Sigmoid colon (tissue), 6 donors: ENCODE measurements at regions not wholly inside any gene's neighbourhood (a gene's known extent, or its start where the extent isn't known, plus 50 kb on each side); places are given as distances from the start of the nearest gene placed in this dataset.
"Not testable (repeated sequence)": the region's sequence is repeated elsewhere in the genome, so short reads cannot be mapped to it uniquely, and the experiment has no call there.

Experiments
- DNase-seq: peaks from one replicate; pipeline ENCODE4 v3.0.0-alpha.2; 2019
- H3K27ac ChIP-seq, 4 donors: fragments of 200-600 bp; sonication (generic); one replicate each; pipeline ENCODE4 v1.5.1; 2016 to 2019; ENCODE audit warnings: mild to moderate bottlenecking in 1 of 4
- H3K27me3 ChIP-seq, 3 donors: fragments of 200-600 bp; sonication (generic); one replicate each; pipeline ENCODE4 v1.5.1; 2019; ENCODE audit warnings: mild to moderate bottlenecking in 1 of 3
- H3K36me3 ChIP-seq, 4 donors: fragments of 200-600 bp; sonication (generic); one replicate each; pipeline ENCODE4 v1.5.1; 2016 to 2019
- H3K4me1 ChIP-seq, 4 donors: fragments of 200-600 bp; sonication (generic); one replicate each; pipeline ENCODE4 v1.5.1; 2017 to 2019
- H3K4me3 ChIP-seq, 4 donors: fragments of 200-600 bp; sonication (generic); one replicate each; pipeline ENCODE4 v1.5.1; 2017 to 2019; ENCODE audit warnings: mild to moderate bottlenecking in 2 of 4, moderate library complexity in 1 of 4
- H3K9me3 ChIP-seq, 4 donors: fragments of 200-600 bp in 3 of 4; sonication (generic) in 3 of 4; one replicate each; pipeline versions ENCODE4 v1.5.1 to v1.6.1; 2013 to 2019
- CTCF ChIP-seq, 4 experiments: fragments of 450-650 bp in 3 of 4; fragments of 200-600 bp in 1 of 4; IDR thresholded peaks; one replicate each; pipeline ENCODE4 v1.5.1; 2016 to 2019; ENCODE audit warnings: antibody characterized with exemption in 4 of 4, mild to moderate bottlenecking in 3 of 4, moderate library complexity in 2 of 4
- EP300 ChIP-seq, 4 donors: sonication (generic); formaldehyde crosslinking; IDR thresholded peaks; one replicate each; pipeline ENCODE4 v1.6.1; 2017; ENCODE audit warnings: antibody characterized with exemption in 4 of 4
- POLR2A ChIP-seq, 2 donors: fragments of 450-650 bp; IDR thresholded peaks; one replicate each; pipeline ENCODE4 v1.6.1; 2016; ENCODE audit warnings: antibody characterized with exemption in 2 of 2, mild to moderate bottlenecking in 2 of 2, moderate library complexity in 2 of 2
- POLR2AphosphoS5 ChIP-seq, 4 donors: sonication (generic); formaldehyde crosslinking; IDR thresholded peaks; one replicate each; pipeline ENCODE4 v1.6.1; 2017; ENCODE audit warnings: antibody characterized with exemption in 4 of 4
- WGBS, 2 donors: extraction: QIAGEN DNeasy Blood & Tissue Kit; methylation state at CpG; one replicate each; pipeline ENCODE4 v1.1.7; 2013; 5-methylcytosine and 5-hydroxymethylcytosine counted together
- intact Hi-C: fragments of 100-400 bp; cut with DNase I; formaldehyde crosslinking; loops from one replicate; pipeline ENCODE4 v1.15.1; 2023
- donor health status: healthy with polysubstance abuse.
- donor health status: healthy.

- 46 to 63% methylated on average over 4 of the region's 4 CpGs for WGBS, 2 donors
- intact Hi-C loops, result no loop called here
- H3K9me3 ChIP-seq, result no peaks in the 10 kb centered on the region
Measured at GRCh38 chr11:67780056-67780455, 105.6 kb upstream of the ALDH3B2 start.

GRCh38 chr11:67779189-67779875 is 104.9 kb upstream of the ALDH3B2 start:
- H3K4me3 ChIP-seq, H3K36me3 ChIP-seq, H3K27me3 ChIP-seq, H3K4me1 ChIP-seq, DNase-seq, H3K9me3 ChIP-seq, H3K27ac ChIP-seq, intact Hi-C loops: not testable (repeated sequence)
- 66 to 67% methylated on average over 7 of the region's 7 CpGs for WGBS, 2 donors

More at GRCh38 chr11:67780056-67780455, 105.6 kb upstream of the ALDH3B2 start:
- DNase-seq, result no peak
- Histone ChIP-seq H3K27me3 (no peaks in the 10 kb centered on the region), H3K36me3 (no peaks in the 10 kb centered on the region), H3K27ac (no peak overlapping the region), H3K4me1 (no peaks in the 10 kb centered on the region), H3K4me3 (no peak overlapping the region)
- TF ChIP-seq POLR2AphosphoS5 (IDR thresholded peaks at IDR 0.05) (no peak), EP300 (IDR thresholded peaks at IDR 0.05) (no peak), POLR2A (IDR thresholded peaks at IDR 0.05) (no peak), CTCF (IDR thresholded peaks at IDR 0.05) (no peak)

GRCh38 chr11:67776852-67777520 is 102.6 kb upstream of the ALDH3B2 start:
- WGBS, 2 donors, result 55% methylated on average over 4 of the region's 4 CpGs
- Histone ChIP-seq H3K4me1 (no peaks in the 10 kb centered on the region), H3K9me3 (no peaks in the 10 kb centered on the region), H3K27ac (no peak overlapping the region), H3K27me3 (no peaks in the 10 kb centered on the region), H3K36me3 (no peaks in the 10 kb centered on the region), H3K4me3 (no peak overlapping the region)
- no peak for TF ChIP-seq POLR2AphosphoS5 (IDR thresholded peaks at IDR 0.05)
- no peak for TF ChIP-seq POLR2A (IDR thresholded peaks at IDR 0.05)
- TF ChIP-seq CTCF (IDR thresholded peaks at IDR 0.05), result no peak
- TF ChIP-seq EP300 (IDR thresholded peaks at IDR 0.05), result no peak
- no peak for DNase-seq
- intact Hi-C loops, result no loop called here

- WGBS, 2 donors, result 53 to 76% methylated on average over 8 of the region's 8 CpGs
- H3K27ac ChIP-seq, H3K9me3 ChIP-seq, H3K4me3 ChIP-seq, H3K36me3 ChIP-seq, DNase-seq, H3K4me1 ChIP-seq, intact Hi-C loops, H3K27me3 ChIP-seq: not testable (repeated sequence)
Measured at GRCh38 chr11:67774175-67774574, 99.8 kb upstream of the ALDH3B2 start.

- H3K27me3 ChIP-seq, H3K36me3 ChIP-seq, DNase-seq, H3K27ac ChIP-seq, H3K4me3 ChIP-seq, H3K4me1 ChIP-seq, intact Hi-C loops, H3K9me3 ChIP-seq: not testable (repeated sequence)
- WGBS, 2 donors, result 91 to 92% methylated on average over 11 of the region's 11 CpGs
Measured at GRCh38 chr11:67768001-67768730, 93.7 kb upstream of the ALDH3B2 start.

- 64 to 86% methylated on average over 7 of the region's 7 CpGs for WGBS, 2 donors
- H3K27ac ChIP-seq, DNase-seq, H3K27me3 ChIP-seq, intact Hi-C loops, H3K9me3 ChIP-seq, H3K4me1 ChIP-seq, H3K36me3 ChIP-seq, H3K4me3 ChIP-seq: not testable (repeated sequence)
Measured at GRCh38 chr11:67761211-67761610, 86.8 kb upstream of the ALDH3B2 start.

GRCh38 chr11:67759321-67759720 is 84.9 kb upstream of the ALDH3B2 start:
- H3K27me3 ChIP-seq, DNase-seq, H3K36me3 ChIP-seq, H3K27ac ChIP-seq, H3K4me3 ChIP-seq, intact Hi-C loops, H3K9me3 ChIP-seq, H3K4me1 ChIP-seq: not testable (repeated sequence)
- 67 to 79% methylated on average over 3 of the region's 3 CpGs for WGBS, 2 donors

GRCh38 chr11:67758467-67758866 is 84.0 kb upstream of the ALDH3B2 start:
- H3K36me3 ChIP-seq, H3K4me1 ChIP-seq, H3K27ac ChIP-seq, H3K9me3 ChIP-seq, H3K4me3 ChIP-seq, intact Hi-C loops, H3K27me3 ChIP-seq, DNase-seq: not testable (repeated sequence)
- 69 to 84% methylated on average over 6 of the region's 6 CpGs for WGBS, 2 donors

GRCh38 chr11:67758009-67758408 is 83.6 kb upstream of the ALDH3B2 start:
- H3K9me3 ChIP-seq, H3K27ac ChIP-seq, DNase-seq, H3K27me3 ChIP-seq, intact Hi-C loops, H3K4me3 ChIP-seq, H3K36me3 ChIP-seq: not testable (repeated sequence)
- peaks cover 0 to 10% (median 5%) of the 10 kb centered on the region in 4 donors for H3K4me1 ChIP-seq
- 18 to 52% methylated on average over 5 of the region's 5 CpGs for WGBS, 2 donors

GRCh38 chr11:67753820-67754219 is 79.4 kb upstream of the ALDH3B2 start:
- H3K4me3 ChIP-seq, H3K36me3 ChIP-seq, H3K27me3 ChIP-seq, DNase-seq, H3K9me3 ChIP-seq, intact Hi-C loops: not testable (repeated sequence)
- Histone ChIP-seq H3K4me1 (peaks cover 0 to 12% (median 5%) of the 10 kb centered on the region in 4 donors), H3K27ac (peak overlapping the region in 1 of 4 donors; percentile 14)
- WGBS, 2 donors, result 68 to 73% methylated on average over 4 of the region's 4 CpGs
